ENCODE measurements at regions not wholly inside any gene's neighbourhood (a gene's known extent, or its start where the extent isn't known, plus 50 kb on each side); places are given as distances from the start of the nearest gene placed in this dataset.

GRCh38 chr3:180287703-180288102 is 251.0 kb upstream of the PEX5L start:
- no peak for TF ChIP-seq CTCF (IDR thresholded peaks at IDR 0.05)
- no peak for TF ChIP-seq POLR2AphosphoS5 (IDR thresholded peaks at IDR 0.05)
- no peak for TF ChIP-seq POLR2A (IDR thresholded peaks at IDR 0.05)
